ENCODE measurements at regions not wholly inside any gene's neighbourhood (a gene's known extent, or its start where the extent isn't known, plus 50 kb on each side); places are given as distances from the start of the nearest gene placed in this dataset.
A peak's percentile ranks its signal among the peaks of the same experiment; 100 is the strongest.

DNA sequence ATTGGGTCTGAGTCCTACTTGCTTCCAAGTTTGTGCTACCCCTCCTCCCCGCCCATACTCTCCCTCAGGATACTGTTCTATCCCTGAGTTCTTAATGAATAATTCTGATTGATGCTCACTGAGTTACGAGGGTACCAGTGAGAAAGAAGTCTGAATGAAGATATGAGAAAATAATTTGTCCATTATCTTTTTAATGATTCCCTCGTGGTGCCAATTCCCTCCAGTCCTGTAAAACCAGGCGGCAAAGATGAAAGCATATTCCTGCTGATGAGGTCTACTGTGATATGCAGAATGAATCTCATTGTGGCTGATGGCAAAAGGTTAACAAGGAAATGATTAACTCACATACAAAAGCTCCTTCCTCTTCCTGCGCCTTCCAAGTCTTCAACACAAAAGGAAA, 650.2 kb upstream of the SLC39A10 start:
- TF ChIP-seq, protein P1, sequence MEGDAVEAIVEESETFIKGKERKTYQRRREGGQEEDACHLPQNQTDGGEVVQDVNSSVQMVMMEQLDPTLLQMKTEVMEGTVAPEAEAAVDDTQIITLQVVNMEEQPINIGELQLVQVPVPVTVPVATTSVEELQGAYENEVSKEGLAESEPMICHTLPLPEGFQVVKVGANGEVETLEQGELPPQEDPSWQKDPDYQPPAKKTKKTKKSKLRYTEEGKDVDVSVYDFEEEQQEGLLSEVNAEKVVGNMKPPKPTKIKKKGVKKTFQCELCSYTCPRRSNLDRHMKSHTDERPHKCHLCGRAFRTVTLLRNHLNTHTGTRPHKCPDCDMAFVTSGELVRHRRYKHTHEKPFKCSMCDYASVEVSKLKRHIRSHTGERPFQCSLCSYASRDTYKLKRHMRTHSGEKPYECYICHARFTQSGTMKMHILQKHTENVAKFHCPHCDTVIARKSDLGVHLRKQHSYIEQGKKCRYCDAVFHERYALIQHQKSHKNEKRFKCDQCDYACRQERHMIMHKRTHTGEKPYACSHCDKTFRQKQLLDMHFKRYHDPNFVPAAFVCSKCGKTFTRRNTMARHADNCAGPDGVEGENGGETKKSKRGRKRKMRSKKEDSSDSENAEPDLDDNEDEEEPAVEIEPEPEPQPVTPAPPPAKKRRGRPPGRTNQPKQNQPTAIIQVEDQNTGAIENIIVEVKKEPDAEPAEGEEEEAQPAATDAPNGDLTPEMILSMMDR (IDR thresholded peaks at IDR 0.05): no peak
- no peaks in the 10 kb centered on the region for H3K27me3 ChIP-seq
- no peak for ATAC-seq
- intact Hi-C loops (cut with DNase I): no loop called here
- no peak for DNase-seq
- no peaks in the 10 kb centered on the region for H3K36me3 ChIP-seq
- no peaks in the 10 kb centered on the region for H3K9me3 ChIP-seq
- H3K4me1 ChIP-seq: no peaks in the 10 kb centered on the region
- H3K4me3 ChIP-seq: no peak overlapping the region
- no peak overlapping the region for H3K27ac ChIP-seq

DNA sequence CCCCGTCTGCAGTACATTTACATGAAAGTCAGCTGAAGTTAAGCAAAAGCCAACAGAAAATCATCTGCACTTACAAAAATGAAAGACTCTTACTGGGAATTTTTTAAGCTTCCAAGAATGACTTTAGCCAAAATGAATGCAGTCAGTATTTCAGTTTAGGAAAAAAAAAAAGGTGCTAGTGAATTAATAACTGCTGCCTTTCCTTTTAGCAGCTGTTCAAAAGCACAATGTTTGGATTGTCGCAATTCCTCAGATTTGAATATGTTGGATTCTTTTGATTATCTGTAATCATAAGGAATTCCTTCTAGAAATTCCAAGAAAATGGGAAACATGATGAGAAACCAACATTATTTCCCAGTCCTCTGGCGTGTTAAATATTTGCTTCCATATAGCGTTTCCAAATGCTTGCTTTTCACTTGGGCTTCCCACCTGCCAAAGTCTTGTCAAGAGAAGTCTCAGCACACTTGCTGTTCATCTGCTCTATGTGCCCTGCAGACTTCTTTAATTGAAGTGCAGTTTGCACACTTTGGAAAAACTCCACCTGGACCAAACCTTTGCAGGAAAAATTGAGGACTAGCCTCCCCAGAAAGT, 653.0 kb upstream of the SLC39A10 start:
- H3K27me3 ChIP-seq: no peaks in the 10 kb centered on the region
- DNase-seq (peak in 2 of 4 donors; percentile 22 to 25), ATAC-seq (no peak)
- TF ChIP-seq, protein P1 (IDR thresholded peaks at IDR 0.05): no peak
- no peaks in the 10 kb centered on the region for H3K4me1 ChIP-seq
- H3K27ac ChIP-seq: no peak overlapping the region
- H3K36me3 ChIP-seq: no peaks in the 10 kb centered on the region
- H3K4me3 ChIP-seq: no peak overlapping the region
- intact Hi-C loops (cut with DNase I): no loop called here
- no peaks in the 10 kb centered on the region for H3K9me3 ChIP-seq

DNA sequence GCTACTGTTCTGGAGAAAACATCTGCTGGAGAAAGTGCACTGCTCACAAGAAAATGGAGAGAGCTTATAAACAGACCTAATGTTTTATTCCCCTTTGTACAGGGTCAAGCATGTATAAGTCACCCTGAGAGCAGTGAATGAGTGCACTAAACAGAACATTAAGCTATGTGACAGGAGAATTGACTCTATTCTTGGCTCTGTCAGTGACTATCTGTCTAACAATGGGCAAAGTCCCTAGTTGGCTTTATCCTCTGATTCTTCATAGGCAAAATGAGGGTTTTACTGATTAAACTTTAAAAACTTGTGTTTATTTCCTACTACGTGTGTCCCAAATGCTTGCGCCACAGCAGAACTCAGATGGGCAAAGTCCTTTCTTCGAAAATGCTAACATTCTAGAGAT, 655.1 kb upstream of the SLC39A10 start:
- H3K27ac ChIP-seq: no peak overlapping the region
- H3K4me1 ChIP-seq: no peaks in the 10 kb centered on the region
- intact Hi-C loops (cut with DNase I): no loop called here
- TF ChIP-seq, protein P1 (IDR thresholded peaks at IDR 0.05): no peak
- H3K9me3 ChIP-seq: no peaks in the 10 kb centered on the region
- H3K27me3 ChIP-seq: no peaks in the 10 kb centered on the region
- H3K4me3 ChIP-seq: no peak overlapping the region
- no peaks in the 10 kb centered on the region for H3K36me3 ChIP-seq
- DNase-seq (no peak), ATAC-seq (no peak)

DNA sequence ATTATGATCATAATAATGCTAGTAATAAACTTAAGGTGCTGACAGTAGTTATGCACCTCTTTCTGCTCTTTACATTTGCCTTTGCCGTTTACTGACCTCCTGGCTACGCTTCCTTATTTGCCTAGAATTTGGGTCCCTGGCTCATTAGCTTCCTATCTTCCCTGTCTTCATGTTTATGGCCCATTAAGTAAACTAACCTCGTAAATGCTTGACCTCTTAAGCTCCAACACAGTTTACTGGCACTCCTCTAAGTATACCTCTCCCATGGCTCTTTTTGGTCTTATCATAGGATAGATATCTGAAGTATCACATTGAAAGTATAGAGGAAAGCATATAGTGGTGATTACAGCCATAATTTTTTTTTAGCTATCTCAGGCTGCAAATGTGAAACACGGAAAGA, 657.3 kb upstream of the SLC39A10 start:
- Histone ChIP-seq H3K27ac (no peak overlapping the region), H3K4me1 (no peaks in the 10 kb centered on the region), H3K4me3 (no peak overlapping the region), H3K36me3 (no peaks in the 10 kb centered on the region), H3K9me3 (no peaks in the 10 kb centered on the region), H3K27me3 (no peaks in the 10 kb centered on the region)
- DNase-seq (no peak), ATAC-seq (no peak)
- TF ChIP-seq, protein P1 (IDR thresholded peaks at IDR 0.05): no peak
- intact Hi-C loops (cut with DNase I): no loop called here

DNA sequence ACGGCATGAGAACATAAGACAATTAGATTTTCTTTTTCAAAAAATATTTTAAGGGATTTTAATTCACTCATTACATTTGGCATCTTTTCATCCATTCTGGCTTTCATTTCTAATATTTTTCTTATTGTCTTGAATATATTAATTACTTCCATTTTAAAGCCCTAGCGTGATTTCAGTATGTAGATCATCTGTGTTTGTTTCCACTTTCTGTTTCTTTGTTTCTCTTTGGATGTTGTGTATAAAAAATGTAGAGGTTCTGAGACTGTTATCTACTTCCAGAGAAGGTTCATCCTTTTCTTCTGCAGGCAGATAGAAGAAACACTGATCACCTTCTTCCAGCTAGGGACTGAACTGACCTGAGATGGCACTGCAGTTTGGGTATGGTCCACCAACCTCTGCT, 664.4 kb upstream of the SLC39A10 start:
- H3K36me3 ChIP-seq: no peaks in the 10 kb centered on the region
- no peaks in the 10 kb centered on the region for H3K27me3 ChIP-seq
- H3K9me3 ChIP-seq: no peaks in the 10 kb centered on the region
- no peaks in the 10 kb centered on the region for H3K4me1 ChIP-seq
- no peak overlapping the region for H3K4me3 ChIP-seq
- TF ChIP-seq, protein P1 (IDR thresholded peaks at IDR 0.05): no peak
- no peak for ATAC-seq
- intact Hi-C loops (cut with DNase I): no loop called here
- H3K27ac ChIP-seq: no peak overlapping the region
- DNase-seq: no peak

Measured in left lung (tissue), 4 donors.